RWPE1 (cell line): ENCODE measurements at regions not wholly inside any gene's neighbourhood (a gene's known extent, or its start where the extent isn't known, plus 50 kb on each side); places are given as distances from the start of the nearest gene placed in this dataset.

Experiments used
- CTCF ChIA-PET: fragments of 350-600 bp; sonication (Branson Sonifier 250); formaldehyde crosslinking; extraction: SDS; loops from one replicate; lab custom pipeline; 2021; lab: Yijun Ruan, JAX
- POLR2A ChIA-PET: fragments of 400-600 bp; formaldehyde crosslinking; extraction: SDS; loops from one replicate; lab custom pipeline; 2020; ENCODE audit warnings: antibody characterized with exemption; ENCODE audit not compliant: low non-redundant PET; lab: Yijun Ruan, JAX
- DNase-seq: peaks from one replicate; pipeline ENCODE4 v3.0.0; 2012; ENCODE audit warnings: low spot score
- H3K27ac ChIP-seq: fragments of 450-650 bp; 2 replicates; pipeline ENCODE4 v1.5.1; 2017
- CTCF ChIP-seq: fragments of 450-650 bp; conservative IDR thresholded peaks from 2 replicates; pipeline ENCODE4 v1.5.1; 2017; ENCODE audit warnings: low read depth, mild to moderate bottlenecking

DNA sequence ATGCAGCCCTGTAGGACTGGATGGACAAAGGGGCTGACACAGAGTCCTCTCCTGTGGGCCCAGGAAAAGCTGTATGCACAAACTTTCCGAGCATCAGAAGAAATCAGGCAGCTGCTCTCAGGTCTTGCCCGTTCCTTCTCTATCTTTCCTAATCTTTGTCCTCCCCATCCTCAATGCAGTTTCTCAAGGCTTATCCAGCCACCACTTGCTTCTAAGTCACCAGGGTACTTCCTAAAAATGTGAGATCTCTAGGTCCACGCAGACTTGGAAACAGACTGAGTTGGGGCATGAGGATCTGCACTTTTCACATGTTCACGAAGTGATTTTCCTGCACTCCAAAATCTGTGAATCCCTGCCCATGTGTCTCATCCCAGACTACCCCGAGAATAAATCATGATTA is 394.5 kb upstream of the SLC35B3 start:
- TF ChIP-seq CTCF, result no peak
- no peak overlapping the region for H3K27ac ChIP-seq
- ChIA-PET POLR2A (no interaction called here), CTCF (no interaction called here)
- no peak for DNase-seq

- POLR2A ChIA-PET, result no interaction called here
- no peak for TF ChIP-seq CTCF
- DNase-seq, result no peak
- CTCF ChIA-PET, result no interaction called here
- no peak overlapping the region for H3K27ac ChIP-seq
Observed at GRCh38 chr6:8829296-8829695, 394.0 kb upstream of the SLC35B3 start.

DNA sequence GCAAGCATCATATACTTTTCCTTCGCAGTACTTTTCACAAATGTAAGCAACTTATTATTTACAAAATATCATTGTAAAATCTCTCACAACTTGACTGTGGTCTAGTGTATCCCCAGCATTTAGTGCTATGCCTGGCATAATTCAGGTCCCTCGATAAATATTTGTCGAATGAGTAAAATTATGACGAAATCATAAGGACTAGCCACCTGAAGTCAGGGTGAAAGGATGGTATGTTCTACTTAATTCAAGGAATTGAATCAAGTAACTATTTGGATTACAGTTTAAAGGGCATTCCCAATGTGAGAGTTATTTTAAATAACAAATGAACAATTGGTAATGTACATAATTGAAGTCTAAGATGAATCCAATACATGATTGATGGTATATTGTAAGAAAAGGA is 393.0 kb upstream of the SLC35B3 start:
- no peak for DNase-seq
- H3K27ac ChIP-seq, result no peak overlapping the region
- TF ChIP-seq CTCF, result no peak
- ChIA-PET POLR2A (no interaction called here), CTCF (no interaction called here)

DNA sequence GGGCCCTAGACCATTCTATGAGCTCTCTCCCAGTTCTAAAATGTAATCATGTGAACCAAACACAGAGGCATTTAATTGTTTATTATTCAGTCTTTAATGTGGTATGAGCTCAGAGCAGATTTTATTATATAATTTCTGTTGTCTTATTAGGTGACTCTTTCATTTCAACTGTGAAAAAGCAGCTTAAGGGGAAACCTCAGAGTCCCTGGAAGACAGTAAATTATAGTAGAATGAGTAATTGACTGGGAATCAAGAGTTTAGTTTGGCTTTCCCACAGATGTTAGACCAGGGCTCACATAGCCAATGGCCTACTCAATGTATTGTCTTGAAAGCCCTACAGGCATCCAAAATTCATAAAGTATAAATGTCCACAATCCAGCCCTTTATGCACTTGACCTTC is 390.4 kb upstream of the SLC35B3 start:
- no peak overlapping the region for H3K27ac ChIP-seq
- no peak for DNase-seq
- POLR2A ChIA-PET, result no interaction called here
- no peak for TF ChIP-seq CTCF
- CTCF ChIA-PET, result no interaction called here

DNA sequence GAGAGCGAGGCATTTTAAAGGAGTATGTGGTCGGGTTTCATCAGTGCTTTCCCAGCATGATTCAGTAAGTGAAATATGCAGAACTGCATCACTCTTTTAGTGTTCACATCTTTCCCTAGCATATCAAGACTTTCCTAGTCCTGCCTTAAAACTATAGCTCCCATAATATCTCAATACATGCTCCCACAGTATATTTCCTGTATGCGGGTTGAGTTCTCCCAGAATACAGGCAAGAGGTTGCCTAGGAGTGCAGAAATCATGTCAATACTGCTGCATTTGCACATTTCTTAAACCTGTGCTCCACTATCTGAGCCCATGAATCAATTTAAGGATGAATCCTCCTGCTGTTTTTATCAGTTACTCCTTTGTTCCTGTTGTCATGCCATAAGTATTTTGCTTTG is 386.6 kb upstream of the SLC35B3 start:
- ChIA-PET CTCF (no interaction called here), POLR2A (no interaction called here)
- no peak for DNase-seq
- no peak overlapping the region for H3K27ac ChIP-seq
- no peak for TF ChIP-seq CTCF

- no peak overlapping the region for H3K27ac ChIP-seq
- TF ChIP-seq CTCF, result no peak
- CTCF ChIA-PET, result no interaction called here
- DNase-seq, result no peak
- POLR2A ChIA-PET, result no interaction called here
Observed at GRCh38 chr6:8820313-8820712, 385.0 kb upstream of the SLC35B3 start.

DNA sequence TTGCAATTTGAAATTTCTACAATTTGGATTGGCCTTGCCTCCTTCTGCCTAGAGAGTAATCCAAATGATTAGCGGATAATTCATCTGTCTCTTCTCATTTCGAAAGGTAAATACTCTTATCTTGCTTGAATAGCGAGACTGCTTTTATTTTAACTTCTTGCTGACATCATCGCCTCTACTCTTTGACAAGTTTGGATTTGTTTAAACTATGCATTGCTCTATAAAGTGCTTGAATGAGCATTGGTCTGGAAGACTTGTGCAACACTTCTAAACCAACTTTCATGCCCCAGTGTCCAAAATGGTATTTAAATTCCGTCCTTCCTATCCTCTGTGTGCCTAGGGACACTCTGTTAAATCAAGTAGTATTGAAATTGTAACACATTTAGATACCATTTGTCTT is 384.1 kb upstream of the SLC35B3 start:
- TF ChIP-seq CTCF, result no peak
- ChIA-PET CTCF (no interaction called here), POLR2A (no interaction called here)
- no peak overlapping the region for H3K27ac ChIP-seq
- DNase-seq, result peak; percentile 13
